GM12865 (cell line): ENCODE measurements at regions not wholly inside any gene's neighbourhood (a gene's known extent, or its start where the extent isn't known, plus 50 kb on each side); places are given as distances from the start of the nearest gene placed in this dataset.

Experiments used
- DNase-seq: peaks from one replicate; pipeline ENCODE4 v3.0.0; 2010; ENCODE audit warnings: low read depth
- H3K4me3 ChIP-seq: 2 replicates; pipeline ENCODE4 v1.5.1; 2011; ENCODE audit warnings: mild to moderate bottlenecking, low read depth, low read length, control low read depth
- CTCF ChIP-seq: IDR thresholded peaks from 2 replicates; pipeline ENCODE4 v1.5.1; 2011; ENCODE audit warnings: low read length, control low read depth, low read depth, inconsistent platforms; ENCODE audit not compliant: insufficient read depth; ENCODE audit errors: missing control alignments

DNA sequence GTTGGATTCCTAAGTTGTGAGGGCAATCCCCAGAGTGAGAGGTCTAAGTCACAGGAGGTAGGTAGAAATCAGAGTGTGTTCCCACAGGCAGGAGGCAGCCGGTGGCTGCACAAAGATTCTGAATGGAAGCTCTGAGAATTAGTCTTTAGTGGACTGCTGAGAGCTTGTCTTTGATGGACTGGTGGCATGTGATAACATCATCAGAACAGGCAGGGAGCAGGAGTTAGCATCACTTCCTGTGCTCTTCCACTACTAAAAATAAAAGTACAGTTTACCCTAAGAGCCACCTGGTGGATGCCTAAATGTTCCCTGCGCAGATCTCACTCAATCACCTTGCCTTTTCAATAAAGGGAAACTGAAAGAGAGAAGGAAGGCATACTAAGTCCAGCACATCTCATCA, 294.6 kb upstream of the POU3F2 start:
- peak; percentile 16 for DNase-seq
- no peak overlapping the region for H3K4me3 ChIP-seq
- no peak for TF ChIP-seq CTCF

DNA sequence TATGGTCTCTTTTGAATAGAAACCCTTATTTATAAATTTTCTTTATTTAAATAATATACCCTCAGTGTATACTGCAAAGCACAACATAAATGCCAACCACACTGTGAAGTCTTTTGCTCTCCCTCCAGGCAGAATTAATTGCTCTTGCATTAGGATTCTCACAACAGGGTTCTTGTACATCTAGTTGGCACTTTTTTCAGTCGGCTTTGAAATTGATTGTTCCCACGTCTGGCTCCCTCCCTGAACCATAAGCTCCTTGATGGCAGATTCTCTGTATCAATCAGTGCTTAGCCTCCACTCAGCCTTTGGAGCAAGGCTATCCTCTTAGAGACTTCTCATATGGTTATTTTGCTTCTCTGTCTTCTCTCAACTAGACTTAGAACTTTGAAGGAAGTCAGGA, 288.0 kb upstream of the POU3F2 start:
- DNase-seq: no peak
- TF ChIP-seq CTCF: no peak
- no peak overlapping the region for H3K4me3 ChIP-seq

- no peak for DNase-seq
- TF ChIP-seq CTCF: no peak
- H3K4me3 ChIP-seq: no peak overlapping the region
These were observed 287.2 kb upstream of the POU3F2 start for GRCh38 chr6:98547151-98547550.

DNA sequence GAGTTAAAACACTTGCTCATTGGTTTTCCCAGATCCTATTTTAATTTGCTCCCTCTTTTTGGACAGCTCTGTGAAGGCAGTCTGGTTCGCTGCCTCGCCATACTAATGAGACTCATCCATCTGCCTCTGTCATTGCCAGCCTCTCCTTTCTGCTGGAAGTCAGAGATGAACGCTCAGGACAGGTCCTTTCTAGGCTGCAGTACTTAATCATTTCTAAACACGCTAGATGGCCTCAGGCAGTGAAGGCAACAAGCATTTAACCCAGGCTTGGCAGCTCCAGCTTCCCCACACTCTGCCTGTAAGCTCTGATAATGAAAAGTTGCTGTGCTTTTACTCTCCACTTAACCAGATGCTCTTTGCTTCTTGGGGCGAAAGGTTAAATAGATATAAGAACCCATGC, 286.7 kb upstream of the POU3F2 start:
- DNase-seq: no peak
- no peak for TF ChIP-seq CTCF
- H3K4me3 ChIP-seq: no peak overlapping the region

DNA sequence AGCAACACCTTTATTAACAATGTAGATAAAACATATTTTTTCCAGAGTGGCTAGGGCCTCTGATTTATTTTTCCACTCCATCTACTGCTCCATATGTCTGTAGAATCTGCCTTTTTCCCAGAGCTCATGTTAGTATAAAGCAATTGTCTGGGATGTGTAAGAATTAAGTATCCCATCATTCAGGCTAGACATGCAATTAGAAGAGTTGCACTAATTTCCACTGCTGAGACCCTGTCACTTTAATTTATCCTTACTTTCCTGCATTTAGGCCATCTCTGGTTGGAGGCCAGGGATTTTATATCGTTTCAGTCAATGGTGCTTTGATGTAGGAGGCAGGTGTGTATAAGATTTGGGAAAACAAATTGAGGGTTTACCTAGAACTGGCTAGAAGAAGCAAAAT, 286.1 kb upstream of the POU3F2 start:
- TF ChIP-seq CTCF: no peak
- H3K4me3 ChIP-seq: no peak overlapping the region
- DNase-seq: no peak

- H3K4me3 ChIP-seq: no peak overlapping the region
- no peak for DNase-seq
- no peak for TF ChIP-seq CTCF
These were observed 274.0 kb upstream of the POU3F2 start for GRCh38 chr6:98560418-98560817.

DNA sequence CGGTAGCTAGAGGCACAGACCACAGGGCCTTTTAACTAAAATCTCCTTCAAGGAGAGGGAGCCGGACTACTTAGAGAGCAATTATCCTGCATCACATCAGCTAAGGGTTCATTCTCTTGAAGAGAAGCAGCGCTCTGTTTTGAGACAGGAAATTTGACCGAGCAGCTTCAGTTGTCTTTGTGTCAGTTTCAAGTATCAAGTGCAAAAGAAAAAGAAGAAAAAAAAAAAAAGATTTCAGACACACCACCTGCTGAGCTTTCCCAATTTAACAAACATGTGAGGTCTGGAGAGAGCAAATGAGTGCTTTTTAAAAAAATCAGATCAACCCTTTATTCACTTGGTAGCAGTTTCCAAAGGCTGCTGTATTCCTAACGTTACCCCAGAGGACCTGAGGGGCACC, 273.5 kb upstream of the POU3F2 start:
- DNase-seq: no peak
- H3K4me3 ChIP-seq: no peak overlapping the region
- no peak for TF ChIP-seq CTCF
